Esophagus squamous epithelium (tissue), 5 donors: ENCODE measurements at regions not wholly inside any gene's neighbourhood (a gene's known extent, or its start where the extent isn't known, plus 50 kb on each side); places are given as distances from the start of the nearest gene placed in this dataset.

Experiments used
- DNase-seq: peaks from one replicate; lab custom pipeline; 2025; lab: John Stamatoyannopoulos, UW
- H3K27ac ChIP-seq, 4 donors: fragments of 200-600 bp; sonication (generic); one replicate each; pipeline ENCODE4 v1.5.1; 2016 to 2019; ENCODE audit warnings: mild to moderate bottlenecking in 1 of 4
- H3K27me3 ChIP-seq, 4 donors: fragments of 200-600 bp; sonication (generic); 1 replicate in 3 of 4; 2 replicates in 1 of 4; pipeline versions ENCODE4 v1.5.1 to v1.6.0; 2017 to 2021; ENCODE audit warnings: antibody characterized with exemption in 1 of 4
- H3K36me3 ChIP-seq, 3 donors: fragments of 200-600 bp; sonication (generic); one replicate each; pipeline ENCODE4 v1.5.1; 2016 to 2019
- H3K4me1 ChIP-seq, 3 donors: fragments of 200-600 bp; sonication (generic); one replicate each; pipeline ENCODE4 v1.5.1; 2017 to 2019
- H3K4me3 ChIP-seq, 4 donors: fragments of 200-600 bp; sonication (generic); 1 replicate in 3 of 4; 2 replicates in 1 of 4; pipeline ENCODE4 v1.5.1; 2016 to 2019; ENCODE audit warnings: mild to moderate bottlenecking in 2 of 4, moderate library complexity in 1 of 4
- H3K9me3 ChIP-seq, 3 donors: fragments of 200-600 bp; sonication (generic); one replicate each; pipeline ENCODE4 v1.5.1; 2016 to 2019
- CTCF ChIP-seq, 6 experiments: fragments of 450-650 bp in 4 of 6; fragments of 200-600 bp in 2 of 6; sonication (generic) in 2 of 6; IDR thresholded peaks; one replicate each; pipeline ENCODE4 v1.5.1; 2016 to 2019; ENCODE audit warnings: antibody characterized with exemption in 6 of 6, mild to moderate bottlenecking in 4 of 6, moderate library complexity in 4 of 6
- POLR2A ChIP-seq, 4 donors: fragments of 450-650 bp; IDR thresholded peaks; one replicate each; pipeline ENCODE4 v1.6.1; 2017; ENCODE audit warnings: antibody characterized with exemption in 4 of 4, mild to moderate bottlenecking in 4 of 4, moderate library complexity in 3 of 4
- WGBS, 2 donors: methylation state at CpG; one replicate each; pipeline ENCODE4 v1.1.5; 2018; 5-methylcytosine and 5-hydroxymethylcytosine counted together
- intact Hi-C: fragments of 100-400 bp; cut with DNase I; formaldehyde crosslinking; loops from one replicate; pipeline ENCODE4 v1.15.0; 2022
- donor health status: DM: yes; HTN: yes; CAD: no.

DNA sequence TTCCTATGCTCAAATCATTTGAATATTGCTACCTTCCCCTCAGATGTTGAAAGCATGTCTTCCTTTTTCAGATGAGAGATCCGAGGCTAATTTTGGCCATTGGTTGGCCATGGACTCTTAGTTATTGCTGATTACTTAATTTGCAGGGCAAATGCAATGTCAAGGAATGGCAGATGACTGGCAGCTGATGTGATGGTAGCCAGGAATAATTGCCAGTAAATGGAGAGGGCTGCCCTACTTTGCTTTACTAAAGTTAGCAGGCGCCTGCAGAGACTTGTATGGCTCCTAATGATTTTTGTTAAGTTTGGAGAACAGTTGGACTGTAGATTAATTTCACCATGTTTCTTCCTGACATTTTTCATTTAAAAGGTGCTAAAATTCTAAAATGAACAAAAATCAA lies 128.9 kb downstream of the XCL2 start:
- 72 to 80% methylated on average over 2 of the region's 2 CpGs for WGBS, 2 donors
- no peak for TF ChIP-seq POLR2A (IDR thresholded peaks at IDR 0.05)
- TF ChIP-seq CTCF (IDR thresholded peaks at IDR 0.05), result no peak
- H3K4me3 ChIP-seq, result no peak overlapping the region
- no peaks in the 10 kb centered on the region for H3K9me3 ChIP-seq
- no peaks in the 10 kb centered on the region for H3K36me3 ChIP-seq
- intact Hi-C loops, result no loop called here
- no peak overlapping the region for H3K27ac ChIP-seq
- H3K27me3 ChIP-seq, result no peaks in the 10 kb centered on the region
- H3K4me1 ChIP-seq, result no peaks in the 10 kb centered on the region
- DNase-seq, result no peak

- no peaks in the 10 kb centered on the region for H3K9me3 ChIP-seq
- WGBS, 2 donors, result 85 to 90% methylated on average over 8 of the region's 8 CpGs
- no peak overlapping the region for H3K27ac ChIP-seq
- intact Hi-C loops, result no loop called here
- no peaks in the 10 kb centered on the region for H3K27me3 ChIP-seq
- DNase-seq, result no peak
- H3K4me1 ChIP-seq, result peaks cover 0 to 3% (median 0%) of the 10 kb centered on the region in 3 donors
- TF ChIP-seq CTCF (IDR thresholded peaks at IDR 0.05) (no peak), POLR2A (IDR thresholded peaks at IDR 0.05) (no peak)
- H3K36me3 ChIP-seq, result no peaks in the 10 kb centered on the region
- no peak overlapping the region for H3K4me3 ChIP-seq
Measured at GRCh38 chr1:168410464-168410863, 129.8 kb downstream of the TBX19 start.

- peaks cover 0 to 3% (median 0%) of the 10 kb centered on the region in 3 donors for H3K4me1 ChIP-seq
- H3K36me3 ChIP-seq, result no peaks in the 10 kb centered on the region
- no peak overlapping the region for H3K4me3 ChIP-seq
- no peaks in the 10 kb centered on the region for H3K9me3 ChIP-seq
- DNase-seq, result no peak
- no peaks in the 10 kb centered on the region for H3K27me3 ChIP-seq
- 26 to 51% methylated on average over 3 of the region's 3 CpGs for WGBS, 2 donors
- TF ChIP-seq CTCF (IDR thresholded peaks at IDR 0.05), result no peak
- no peak for TF ChIP-seq POLR2A (IDR thresholded peaks at IDR 0.05)
- H3K27ac ChIP-seq, result no peak overlapping the region
- intact Hi-C loops, result no loop called here
Measured at GRCh38 chr1:168408884-168409283, 128.2 kb downstream of the TBX19 start.

GRCh38 chr1:168408539-168408865 lies 127.8 kb downstream of the TBX19 start:
- peaks cover 0 to 3% (median 0%) of the 10 kb centered on the region in 3 donors for H3K4me1 ChIP-seq
- TF ChIP-seq POLR2A (IDR thresholded peaks at IDR 0.05) (no peak), CTCF (IDR thresholded peaks at IDR 0.05) (no peak)
- intact Hi-C loops, result no loop called here
- no peak overlapping the region for H3K4me3 ChIP-seq
- DNase-seq, result no peak
- no peaks in the 10 kb centered on the region for H3K36me3 ChIP-seq
- H3K9me3 ChIP-seq, result no peaks in the 10 kb centered on the region
- H3K27ac ChIP-seq, result no peak overlapping the region
- no peaks in the 10 kb centered on the region for H3K27me3 ChIP-seq
- WGBS, 2 donors, result 52 to 66% methylated on average over 3 of the region's 3 CpGs

GRCh38 chr1:168407832-168408538 lies 127.3 kb downstream of the TBX19 start:
- 67 to 82% methylated on average over 1 of the region's 1 CpG for WGBS, 2 donors
- Histone ChIP-seq H3K4me1 (peaks cover 0 to 3% (median 0%) of the 10 kb centered on the region in 3 donors), H3K27ac (no peak overlapping the region), H3K9me3 (no peaks in the 10 kb centered on the region), H3K36me3 (no peaks in the 10 kb centered on the region), H3K4me3 (no peak overlapping the region), H3K27me3 (no peaks in the 10 kb centered on the region)
- TF ChIP-seq POLR2A (IDR thresholded peaks at IDR 0.05), result no peak
- TF ChIP-seq CTCF (IDR thresholded peaks at IDR 0.05), result no peak
- no peak for DNase-seq
- intact Hi-C loops, result no loop called here
